ENCODE measurements at regions not wholly inside any gene's neighbourhood (a gene's known extent, or its start where the extent isn't known, plus 50 kb on each side); places are given as distances from the start of the nearest gene placed in this dataset.

DNA sequence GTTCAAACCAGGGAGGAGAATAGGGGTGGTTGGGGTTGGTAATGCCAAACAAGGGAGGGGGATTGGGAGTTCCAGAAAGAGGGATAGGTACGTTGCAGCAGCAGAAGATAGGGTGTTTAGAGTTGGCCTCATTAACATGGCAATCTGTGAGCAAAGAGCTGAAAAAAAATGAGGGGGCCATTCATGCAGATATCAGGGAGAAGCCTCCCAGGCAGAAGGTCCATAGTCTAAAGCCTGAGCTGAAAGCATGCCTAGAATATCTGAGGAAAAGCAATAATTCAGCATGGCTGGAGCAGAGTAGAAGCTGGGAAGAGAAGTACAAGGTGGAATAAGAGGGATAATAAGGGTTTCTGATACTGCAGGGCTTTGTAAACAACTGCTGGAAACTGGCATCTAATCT lies 550.9 kb upstream of the LCORL start:
- H3K9ac ChIP-seq (ENCODE audit: extremely low read depth, insufficient read length, low read length): no peak overlapping the region
- no peak overlapping the region for H2BK12ac ChIP-seq (ENCODE audit: insufficient read length, low read depth, low read length)
- H4K8ac ChIP-seq (replicated peaks; ENCODE audit: insufficient read length, low read depth, low read length): no peak overlapping the region
- H3K27me3 ChIP-seq (ENCODE audit: insufficient read depth, low read length): no peaks in the 10 kb centered on the region
- no peaks in the 10 kb centered on the region for H4K20me1 ChIP-seq (ENCODE audit: control insufficient read depth, insufficient read depth, insufficient read length)
- no peak overlapping the region for H2AFZ ChIP-seq (ENCODE audit: low read length)
- Mint-ChIP-seq H3K9me3 (no peaks in the 10 kb centered on the region), H3K27me3 (ENCODE audit: low read depth) (no peaks in the 10 kb centered on the region), H3K4me1 (no peaks in the 10 kb centered on the region), H3K27ac (no peak overlapping the region), H3K4me3 (no peak overlapping the region), H3K36me3 (ENCODE audit: insufficient read depth in 1 of 3, low read depth in 3 of 3) (no peaks in the 10 kb centered on the region)
- H3K14ac ChIP-seq (ENCODE audit: insufficient read depth, low read length): no peak overlapping the region
- H2BK20ac ChIP-seq (ENCODE audit: low read depth, low read length, poor library complexity, severe bottlenecking): no peak overlapping the region
- no peak overlapping the region for H3K23ac ChIP-seq (ENCODE audit: insufficient read length, low read depth, low read length)
- no peak overlapping the region for H2BK5ac ChIP-seq (ENCODE audit: insufficient read length, low read length)
- no peak overlapping the region for H4K91ac ChIP-seq (ENCODE audit: insufficient read length, low read depth, low read length)
- no CpG with 5 or more reads among the region's 1 CpG for WGBS (ENCODE audit: extremely low coverage, insufficient read length, low lambda C conversion rate)
- H4K5ac ChIP-seq (ENCODE audit: insufficient read length, low read depth, low read length): no peak overlapping the region
- TF ChIP-seq, protein P1, sequence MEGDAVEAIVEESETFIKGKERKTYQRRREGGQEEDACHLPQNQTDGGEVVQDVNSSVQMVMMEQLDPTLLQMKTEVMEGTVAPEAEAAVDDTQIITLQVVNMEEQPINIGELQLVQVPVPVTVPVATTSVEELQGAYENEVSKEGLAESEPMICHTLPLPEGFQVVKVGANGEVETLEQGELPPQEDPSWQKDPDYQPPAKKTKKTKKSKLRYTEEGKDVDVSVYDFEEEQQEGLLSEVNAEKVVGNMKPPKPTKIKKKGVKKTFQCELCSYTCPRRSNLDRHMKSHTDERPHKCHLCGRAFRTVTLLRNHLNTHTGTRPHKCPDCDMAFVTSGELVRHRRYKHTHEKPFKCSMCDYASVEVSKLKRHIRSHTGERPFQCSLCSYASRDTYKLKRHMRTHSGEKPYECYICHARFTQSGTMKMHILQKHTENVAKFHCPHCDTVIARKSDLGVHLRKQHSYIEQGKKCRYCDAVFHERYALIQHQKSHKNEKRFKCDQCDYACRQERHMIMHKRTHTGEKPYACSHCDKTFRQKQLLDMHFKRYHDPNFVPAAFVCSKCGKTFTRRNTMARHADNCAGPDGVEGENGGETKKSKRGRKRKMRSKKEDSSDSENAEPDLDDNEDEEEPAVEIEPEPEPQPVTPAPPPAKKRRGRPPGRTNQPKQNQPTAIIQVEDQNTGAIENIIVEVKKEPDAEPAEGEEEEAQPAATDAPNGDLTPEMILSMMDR (conservative IDR thresholded peaks at IDR 0.05): no peak
- no peaks in the 10 kb centered on the region for H3K9me3 ChIP-seq (ENCODE audit: control insufficient read depth, low read depth, low read length)
- no peak overlapping the region for H3K4ac ChIP-seq (ENCODE audit: low read depth, low read length)
- no peaks in the 10 kb centered on the region for H3K79me1 ChIP-seq (ENCODE audit: insufficient read depth, low read depth, low read length, poor library complexity, severe bottlenecking)
- no peak overlapping the region for H2BK120ac ChIP-seq (ENCODE audit: low read depth, low read length, poor library complexity, severe bottlenecking)
- H3K4me1 ChIP-seq (ENCODE audit: insufficient read depth, low read length): no peaks in the 10 kb centered on the region
- no peak for DNase-seq
- no peaks in the 10 kb centered on the region for H3K23me2 ChIP-seq (ENCODE audit: insufficient read length, low read depth, low read length, poor library complexity, severe bottlenecking)
- H3K18ac ChIP-seq (ENCODE audit: insufficient read length, low read depth, low read length): no peak overlapping the region
- no peaks in the 10 kb centered on the region for H3K79me2 ChIP-seq (ENCODE audit: insufficient read depth, low read length)
- no peak overlapping the region for H3K4me2 ChIP-seq (ENCODE audit: insufficient read depth, insufficient read length, low read length)
- no peak overlapping the region for H2AK5ac ChIP-seq (ENCODE audit: insufficient read length, low read length)
- H3K27ac ChIP-seq (ENCODE audit: insufficient read length, low read depth, low read length): no peak overlapping the region
- H2BK15ac ChIP-seq (ENCODE audit: low read depth, low read length): no peak overlapping the region
- no peak overlapping the region for H3K56ac ChIP-seq (ENCODE audit: insufficient read length, low read depth, low read length)
- no peak overlapping the region for H3T11ph ChIP-seq (ENCODE audit: low read length)
